Pancreas (tissue), 10 donors: ENCODE measurements at regions not wholly inside any gene's neighbourhood (a gene's known extent, or its start where the extent isn't known, plus 50 kb on each side); places are given as distances from the start of the nearest gene placed in this dataset.

Experiments
- ATAC-seq, 4 donors: fragments of 200-7000 bp; cut with Tn5 transposase; one replicate each; pipeline versions ENCODE4 v1.8.0 to v1.9.1; 2020; ENCODE audit warnings: mild to moderate bottlenecking in 4 of 4, moderate library complexity in 4 of 4
- DNase-seq, 6 donors: peaks; one replicate each; pipeline ENCODE4 v3.0.0-alpha.2; 2020
- FAIRE-seq: peaks from 2 replicates; lab custom pipeline; 2012; peaks lifted over from hg19 to GRCh38; lab: Jason Lieb, UNC
- H3K27ac ChIP-seq, 4 donors: fragments of 200-600 bp; sonication (generic); 1 replicate in 3 of 4; 2 replicates in 1 of 4; pipeline versions ENCODE4 v1.5.0 to v1.8.0; 2020
- H3K27me3 ChIP-seq, 4 donors: fragments of 200-600 bp; one replicate each; pipeline ENCODE4 v1.8.0; 2021
- H3K36me3 ChIP-seq, 3 donors: fragments of 200-600 bp; sonication (generic) in 1 of 3; one replicate each; pipeline versions ENCODE4 v1.5.0 to v1.8.0; 2020 to 2021
- H3K4me1 ChIP-seq, 3 donors: fragments of 200-600 bp; one replicate each; pipeline ENCODE4 v1.8.0; 2021
- H3K4me3 ChIP-seq, 4 donors: fragments of 200-600 bp; sonication (generic) in 2 of 4; one replicate each; pipeline versions ENCODE4 v1.5.0 to v1.8.0; 2020 to 2021
- H3K9me3 ChIP-seq, 4 donors: fragments of 200-600 bp; one replicate each; pipeline ENCODE4 v1.8.0; 2021
- CTCF ChIP-seq, 4 donors: fragments of 200-600 bp; sonication (generic) in 3 of 4; IDR thresholded peaks; one replicate each; pipeline versions ENCODE4 v1.5.0 to v1.8.0; 2021; ENCODE audit warnings: antibody characterized with exemption in 4 of 4
- WGBS, 2 donors: extraction: QIAGEN DNeasy Blood & Tissue Kit; methylation state at CpG; one replicate each; pipeline ENCODE4 v1.1.7; 2013; 5-methylcytosine and 5-hydroxymethylcytosine counted together
- intact Hi-C, 3 donors: fragments of 100-400 bp; cut with DNase I; formaldehyde crosslinking; loops; one replicate each; pipeline versions ENCODE4 v1.11.1 to v1.14.2; 2022
- donor health status: healthy with polysubstance abuse.
- donor health status: DM: no; HTN: no; CAD: no; lungs with moderate emphysema.
- donor health status: DM: no; HTN: no; CAD: no.
- donor health status: control.
- donor health status: control.
- donor health status: Bipolar disorder and iron deficiency.
- donor health status: DM: yes; HTN: yes; CAD: no.
- donor health status: DM: no; HTN: no; CAD: no.
- donor health status: DM: no; HTN: no; CAD: no.
- donor health status: DM: yes; HTN: yes; CAD: no.

- Histone ChIP-seq H3K9me3 (no peaks in the 10 kb centered on the region), H3K36me3 (no peaks in the 10 kb centered on the region), H3K27ac (no peak overlapping the region), H3K4me3 (no peak overlapping the region), H3K27me3 (no peaks in the 10 kb centered on the region), H3K4me1 (no peaks in the 10 kb centered on the region)
- no peak for TF ChIP-seq CTCF (IDR thresholded peaks at IDR 0.05)
- DNase-seq: no peak
- FAIRE-seq: no peak
- WGBS, 2 donors: 67 to 71% methylated on average over 3 of the region's 3 CpGs
- ATAC-seq: no peak
- intact Hi-C loops: no loop called here
These were observed 317.5 kb downstream of the CD83 start for GRCh38 chr6:14434916-14435690.

- Histone ChIP-seq H3K9me3 (no peaks in the 10 kb centered on the region), H3K4me1 (no peaks in the 10 kb centered on the region), H3K36me3 (no peaks in the 10 kb centered on the region), H3K27ac (no peak overlapping the region), H3K27me3 (no peaks in the 10 kb centered on the region), H3K4me3 (no peak overlapping the region)
- FAIRE-seq (no peak), ATAC-seq (no peak), DNase-seq (no peak)
- TF ChIP-seq CTCF (IDR thresholded peaks at IDR 0.05): no peak
- WGBS, 2 donors: 73 to 84% methylated on average over 3 of the region's 3 CpGs
- intact Hi-C loops: no loop called here
These were observed 319.1 kb downstream of the CD83 start for GRCh38 chr6:14436592-14437132.

GRCh38 chr6:14439419-14439818 is 321.8 kb downstream of the CD83 start:
- H3K9me3 ChIP-seq: no peaks in the 10 kb centered on the region
- 77 to 78% methylated on average over 5 of the region's 5 CpGs for WGBS, 2 donors
- H3K27ac ChIP-seq: no peak overlapping the region
- ATAC-seq (no peak), FAIRE-seq (no peak), DNase-seq (no peak)
- intact Hi-C loops: no loop called here
- no peaks in the 10 kb centered on the region for H3K27me3 ChIP-seq
- no peaks in the 10 kb centered on the region for H3K4me1 ChIP-seq
- no peak overlapping the region for H3K4me3 ChIP-seq
- no peak for TF ChIP-seq CTCF (IDR thresholded peaks at IDR 0.05)
- H3K36me3 ChIP-seq: no peaks in the 10 kb centered on the region

- DNase-seq: no peak
- no peaks in the 10 kb centered on the region for H3K36me3 ChIP-seq
- no peak for TF ChIP-seq CTCF (IDR thresholded peaks at IDR 0.05)
- H3K4me3 ChIP-seq: no peak overlapping the region
- 85% methylated on average over 4 of the region's 4 CpGs for WGBS, 2 donors
- H3K9me3 ChIP-seq: no peaks in the 10 kb centered on the region
- H3K4me1 ChIP-seq: no peaks in the 10 kb centered on the region
- FAIRE-seq: no peak
- no peak for ATAC-seq
- intact Hi-C loops: no loop called here
- H3K27me3 ChIP-seq: no peaks in the 10 kb centered on the region
- H3K27ac ChIP-seq: no peak overlapping the region
These were observed 322.8 kb downstream of the CD83 start for GRCh38 chr6:14440215-14440910.
